GM20000 (cell line): ENCODE measurements at regions not wholly inside any gene's neighbourhood (a gene's known extent, or its start where the extent isn't known, plus 50 kb on each side); places are given as distances from the start of the nearest gene placed in this dataset.

ENCODE experiments used
- DNase-seq: peaks from one replicate; pipeline ENCODE4 v3.0.0; 2012; ENCODE audit warnings: low spot score
- TF ChIP-seq, protein P1 (sequence below): IDR thresholded peaks from 2 replicates; pipeline ENCODE4 v1.5.1; 2012; ENCODE audit warnings: mild to moderate bottlenecking, control low read depth; ENCODE audit errors: extremely low read depth, missing control alignments

DNA sequence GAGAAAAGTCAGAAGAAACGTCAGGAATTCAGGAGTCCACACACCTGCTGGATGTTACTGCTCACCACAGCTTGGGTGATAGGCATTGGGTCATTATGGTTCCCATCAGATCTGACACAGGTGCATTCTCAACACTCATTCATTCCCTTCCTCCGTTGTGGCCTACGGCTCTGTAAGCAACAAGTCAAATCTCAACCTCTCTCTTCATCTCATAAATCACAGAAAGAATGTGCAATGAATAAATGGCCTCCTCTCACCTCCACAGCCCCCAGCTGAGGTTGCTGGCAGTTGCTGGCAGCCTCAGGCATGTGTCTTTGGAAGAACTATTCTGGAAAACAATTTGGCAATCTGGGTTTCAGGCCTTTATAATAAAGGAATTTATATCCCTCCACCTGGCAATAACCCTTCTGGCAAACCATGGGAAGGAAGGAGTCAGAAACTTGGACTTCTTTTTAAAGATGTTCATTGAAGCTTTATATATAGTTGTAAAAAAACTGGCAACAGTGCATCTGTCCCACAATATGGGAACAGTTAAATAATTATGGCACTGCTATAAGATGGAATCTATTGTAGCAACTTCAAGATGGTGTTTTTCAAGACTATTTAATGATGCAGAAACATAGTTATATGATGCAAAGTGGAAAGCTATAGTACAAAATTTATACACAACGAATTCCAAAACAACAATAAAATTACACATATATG lies 175.4 kb downstream of the ANAPC1 start:
- DNase-seq, result no peak
- TF ChIP-seq, protein P1, sequence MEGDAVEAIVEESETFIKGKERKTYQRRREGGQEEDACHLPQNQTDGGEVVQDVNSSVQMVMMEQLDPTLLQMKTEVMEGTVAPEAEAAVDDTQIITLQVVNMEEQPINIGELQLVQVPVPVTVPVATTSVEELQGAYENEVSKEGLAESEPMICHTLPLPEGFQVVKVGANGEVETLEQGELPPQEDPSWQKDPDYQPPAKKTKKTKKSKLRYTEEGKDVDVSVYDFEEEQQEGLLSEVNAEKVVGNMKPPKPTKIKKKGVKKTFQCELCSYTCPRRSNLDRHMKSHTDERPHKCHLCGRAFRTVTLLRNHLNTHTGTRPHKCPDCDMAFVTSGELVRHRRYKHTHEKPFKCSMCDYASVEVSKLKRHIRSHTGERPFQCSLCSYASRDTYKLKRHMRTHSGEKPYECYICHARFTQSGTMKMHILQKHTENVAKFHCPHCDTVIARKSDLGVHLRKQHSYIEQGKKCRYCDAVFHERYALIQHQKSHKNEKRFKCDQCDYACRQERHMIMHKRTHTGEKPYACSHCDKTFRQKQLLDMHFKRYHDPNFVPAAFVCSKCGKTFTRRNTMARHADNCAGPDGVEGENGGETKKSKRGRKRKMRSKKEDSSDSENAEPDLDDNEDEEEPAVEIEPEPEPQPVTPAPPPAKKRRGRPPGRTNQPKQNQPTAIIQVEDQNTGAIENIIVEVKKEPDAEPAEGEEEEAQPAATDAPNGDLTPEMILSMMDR, result no peak

DNA sequence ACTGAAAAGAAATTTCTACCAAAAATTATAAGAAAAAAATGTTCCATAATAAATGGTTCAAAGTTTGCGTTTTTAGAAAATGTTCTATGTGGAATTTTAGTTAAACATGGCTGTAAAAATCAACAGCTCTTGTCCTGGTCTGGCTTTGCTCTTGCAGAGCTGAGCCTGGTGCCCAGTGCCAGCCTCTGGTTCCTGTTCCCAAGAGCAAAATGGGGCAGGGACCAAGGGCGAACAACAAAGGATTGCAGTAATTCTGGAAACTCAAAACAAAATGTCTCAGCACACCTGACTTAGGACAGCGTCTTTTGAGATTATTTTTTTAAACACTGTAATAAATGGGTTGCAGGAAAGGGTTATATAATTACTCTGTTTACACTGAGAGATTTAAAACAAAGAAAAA lies 174.7 kb downstream of the ANAPC1 start:
- TF ChIP-seq, protein P1, result no peak
- DNase-seq, result no peak

DNA sequence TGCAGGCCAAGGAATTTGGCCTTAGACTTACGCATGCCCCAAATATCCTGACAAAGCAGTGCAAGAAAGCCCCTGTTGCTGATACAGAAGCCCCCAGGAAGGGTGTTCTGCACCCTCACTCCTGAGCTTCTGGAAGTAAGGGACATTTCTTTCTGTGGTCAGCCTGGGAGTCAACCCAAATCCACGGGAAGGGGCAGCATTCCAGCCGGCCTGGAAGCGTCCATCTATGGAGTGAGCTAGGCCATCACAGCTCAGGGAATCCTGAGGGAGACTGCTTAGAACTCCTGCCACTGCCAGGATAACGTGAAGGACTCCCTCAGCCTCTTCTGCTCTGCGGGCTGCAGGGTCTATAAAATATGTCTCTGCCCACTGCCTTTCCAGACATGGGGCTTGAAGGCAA lies 173.9 kb downstream of the ANAPC1 start:
- TF ChIP-seq, protein P1, result no peak
- DNase-seq, result no peak

DNA sequence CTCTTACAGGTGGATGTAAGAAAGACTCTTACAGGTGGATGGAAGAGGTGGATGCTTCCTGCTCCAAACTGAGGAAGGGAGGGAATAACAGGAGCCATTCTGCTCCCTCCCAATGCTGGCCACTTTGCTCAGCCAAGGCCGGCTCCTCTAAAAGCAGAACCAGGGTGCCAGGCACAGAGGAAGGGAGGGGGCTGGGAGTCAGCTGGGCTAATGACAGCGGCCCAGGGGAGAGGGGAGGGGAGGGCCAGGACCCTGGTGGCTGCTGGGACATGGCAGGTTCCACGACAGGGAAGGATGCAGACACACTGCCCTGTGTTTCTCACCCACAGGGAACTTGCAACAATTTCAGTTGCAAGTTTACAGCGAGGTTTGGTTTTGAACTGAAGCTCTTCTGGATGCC lies 173.4 kb downstream of the ANAPC1 start:
- TF ChIP-seq, protein P1, result no peak
- DNase-seq, result no peak

DNA sequence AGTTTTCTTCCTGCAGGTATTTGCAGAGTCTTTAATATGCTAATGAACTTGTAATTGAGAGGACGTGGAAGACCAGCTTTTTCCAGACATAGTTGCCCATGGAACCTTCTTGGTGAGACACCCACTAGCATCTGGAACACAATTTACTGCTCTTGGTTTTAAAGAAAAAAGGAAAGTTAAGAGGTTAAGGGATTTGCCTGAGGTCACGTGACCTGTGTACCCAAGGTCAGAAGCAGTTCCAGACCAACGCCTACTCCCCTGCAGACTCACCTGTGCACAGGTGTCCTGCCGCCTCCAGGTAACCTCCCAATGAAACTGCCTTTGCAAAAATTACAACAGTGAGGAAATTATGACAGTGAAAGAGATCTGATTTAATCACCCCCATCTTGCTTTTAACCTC lies 172.7 kb downstream of the ANAPC1 start:
- no peak for DNase-seq
- TF ChIP-seq, protein P1, result no peak

DNA sequence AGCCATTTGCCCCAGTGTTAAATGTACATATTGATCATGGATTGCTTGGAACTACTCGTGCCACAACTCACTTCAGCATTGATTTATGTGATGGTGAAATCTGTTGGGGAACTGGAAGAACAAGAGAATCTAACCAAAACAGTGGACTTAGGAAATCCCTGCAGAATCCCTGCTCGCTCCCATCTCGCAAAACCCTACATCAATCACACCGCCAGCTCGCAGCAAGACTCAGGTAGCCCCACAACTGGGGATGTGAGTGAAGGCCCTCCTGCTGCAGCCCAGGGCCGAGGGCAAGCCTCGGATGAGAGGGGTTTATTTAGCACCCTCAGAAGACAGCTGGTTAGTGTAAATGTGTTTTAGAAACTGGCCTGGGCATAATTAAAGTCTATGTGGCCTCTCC lies 171.6 kb downstream of the ANAPC1 start:
- TF ChIP-seq, protein P1, result no peak
- DNase-seq, result no peak

DNA sequence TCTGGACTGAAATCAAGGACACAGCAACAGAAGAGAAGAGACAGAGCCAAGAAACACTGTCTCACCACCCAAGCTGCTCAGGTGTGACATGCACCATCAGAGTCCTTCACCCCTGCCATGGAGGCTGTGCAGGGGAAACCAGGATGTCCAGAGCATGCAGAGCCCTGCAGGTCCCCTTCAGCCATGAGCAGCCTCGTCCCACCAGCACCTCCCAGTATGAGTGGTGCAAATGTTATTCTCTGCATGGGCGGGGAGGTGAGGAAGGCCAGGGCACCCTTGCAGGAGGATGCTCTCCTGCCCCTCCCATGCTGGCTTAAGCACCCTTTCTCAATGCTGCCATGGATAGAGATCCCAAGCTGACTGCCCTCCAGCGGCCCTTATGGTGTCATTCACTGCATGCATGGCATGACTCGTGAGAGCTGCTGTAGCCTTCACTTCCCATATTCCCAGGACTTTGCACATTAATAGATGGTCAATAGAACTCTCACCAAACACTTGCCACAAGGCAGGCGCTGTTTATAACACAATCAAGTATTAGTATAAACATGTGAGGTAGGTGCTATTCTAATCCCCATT lies 171.0 kb downstream of the ANAPC1 start:
- TF ChIP-seq, protein P1, result no peak
- DNase-seq, result no peak
